DMS79 (cell line): ENCODE measurements at regions not wholly inside any gene's neighbourhood (a gene's known extent, or its start where the extent isn't known, plus 50 kb on each side); places are given as distances from the start of the nearest gene placed in this dataset.

Experiments used
- DNase-seq: peaks from one replicate; lab custom pipeline; 2025; lab: John Stamatoyannopoulos, UW

DNA sequence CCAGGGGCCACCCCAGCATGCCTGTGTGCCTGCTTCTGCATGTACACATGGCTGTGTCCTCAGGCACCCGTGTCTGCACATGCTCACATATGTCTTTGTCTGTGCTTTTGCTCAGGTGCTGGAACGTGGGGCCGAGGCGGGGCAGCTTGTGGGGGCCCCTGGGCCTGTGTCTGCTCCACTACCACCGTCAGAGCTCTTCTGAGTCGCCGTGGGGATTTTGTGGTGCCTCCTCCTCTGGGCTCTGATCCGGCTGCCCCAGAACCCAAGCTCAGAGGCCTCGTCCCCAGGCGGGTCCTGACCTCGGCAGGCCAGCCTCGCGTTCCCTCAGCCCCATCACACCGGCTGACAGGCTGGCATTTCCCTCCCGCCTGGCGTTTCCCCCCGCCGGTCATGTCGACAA lies 104.6 kb upstream of the ACTRT2 start:
- DNase-seq = no peak

DNA sequence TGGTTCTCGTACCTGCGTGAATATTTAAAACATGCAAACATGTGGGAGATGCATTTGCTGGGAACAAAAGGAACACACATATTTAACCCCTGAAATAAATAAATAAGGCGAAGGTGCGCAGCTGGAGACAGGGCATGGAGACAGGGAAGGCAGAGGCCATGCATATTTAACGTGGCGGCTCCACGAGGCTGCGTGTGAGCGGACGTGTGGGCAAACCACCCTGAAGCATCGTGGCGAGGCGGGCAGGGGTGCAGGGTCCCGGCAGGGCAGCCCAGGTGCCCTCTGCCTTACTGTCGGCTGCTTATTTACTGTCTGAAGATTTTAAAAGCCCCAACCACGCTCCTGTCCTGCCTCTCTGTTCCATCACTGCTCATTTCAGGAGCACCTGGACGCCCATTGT lies 104.0 kb upstream of the ACTRT2 start:
- DNase-seq = no peak

DNA sequence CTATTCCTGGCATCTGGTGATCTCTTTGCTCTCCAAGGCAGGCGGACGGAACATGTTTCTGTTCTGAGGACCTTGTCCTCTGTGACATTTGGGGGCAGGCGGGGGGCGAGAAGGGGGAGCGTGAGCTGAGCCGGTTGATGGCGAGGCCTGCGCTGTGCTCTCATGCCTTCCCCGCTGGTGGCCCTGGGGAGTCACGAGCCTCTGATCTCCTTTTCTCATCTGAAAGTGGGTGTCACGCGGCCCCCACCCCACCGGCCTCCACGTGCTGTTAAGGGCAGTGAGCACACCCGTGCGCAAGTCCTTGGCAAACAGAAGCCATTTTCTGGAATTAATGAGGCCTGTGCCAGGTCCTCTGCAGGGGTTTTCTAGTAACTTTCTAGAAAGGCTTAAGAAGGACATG lies 102.8 kb upstream of the ACTRT2 start:
- no peak for DNase-seq

GRCh38 chr1:2919841-2920240 lies 101.4 kb upstream of the ACTRT2 start:
- DNase-seq = no peak

GRCh38 chr1:2920421-2921015 lies 100.7 kb upstream of the ACTRT2 start:
- no peak for DNase-seq

- DNase-seq = no peak
Measured at GRCh38 chr1:2921970-2922686, 99.1 kb upstream of the ACTRT2 start.

DNA sequence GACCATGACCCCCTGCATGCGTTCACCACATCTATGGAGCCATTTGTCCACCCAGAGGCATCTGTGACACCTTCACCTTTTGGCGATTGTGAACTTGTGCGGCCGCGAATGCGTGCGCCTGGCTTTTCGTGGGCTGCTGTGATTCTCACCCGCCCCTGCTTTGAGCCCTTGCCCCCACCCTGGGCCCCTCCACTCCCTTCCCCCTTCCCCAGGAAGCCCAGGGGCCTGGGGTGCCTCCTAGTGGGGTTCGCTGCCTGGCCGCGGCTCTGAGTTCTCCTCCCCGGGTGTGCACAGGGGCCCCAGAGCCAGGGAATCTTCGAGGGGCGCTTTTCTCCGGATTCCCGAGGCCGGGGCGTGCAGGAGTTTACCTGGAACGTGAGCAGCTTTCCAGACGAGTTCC lies 97.9 kb upstream of the ACTRT2 start:
- DNase-seq = no peak

DNA sequence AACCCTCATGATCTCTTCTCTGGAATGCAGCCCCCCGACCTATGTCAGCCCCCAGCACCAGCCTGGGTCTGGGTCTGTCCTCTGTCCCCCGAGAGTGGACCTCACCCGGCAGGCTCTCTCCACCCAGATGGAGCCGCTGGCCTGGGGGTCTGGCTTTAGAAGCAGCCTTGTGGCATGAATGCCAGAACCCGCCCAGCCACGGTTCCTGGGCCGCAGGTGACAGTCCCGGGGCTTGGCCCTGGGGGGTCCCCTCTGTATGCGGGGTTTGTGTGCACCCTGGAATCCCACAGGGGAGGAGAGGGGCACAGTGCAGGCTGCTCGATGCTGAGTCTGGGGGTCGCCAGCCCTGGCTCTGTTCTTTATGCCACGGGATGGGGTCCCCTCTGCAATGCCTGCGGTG lies 96.0 kb upstream of the ACTRT2 start:
- DNase-seq = no peak

GRCh38 chr1:2925918-2926317 lies 95.3 kb upstream of the ACTRT2 start:
- DNase-seq = no peak

DNA sequence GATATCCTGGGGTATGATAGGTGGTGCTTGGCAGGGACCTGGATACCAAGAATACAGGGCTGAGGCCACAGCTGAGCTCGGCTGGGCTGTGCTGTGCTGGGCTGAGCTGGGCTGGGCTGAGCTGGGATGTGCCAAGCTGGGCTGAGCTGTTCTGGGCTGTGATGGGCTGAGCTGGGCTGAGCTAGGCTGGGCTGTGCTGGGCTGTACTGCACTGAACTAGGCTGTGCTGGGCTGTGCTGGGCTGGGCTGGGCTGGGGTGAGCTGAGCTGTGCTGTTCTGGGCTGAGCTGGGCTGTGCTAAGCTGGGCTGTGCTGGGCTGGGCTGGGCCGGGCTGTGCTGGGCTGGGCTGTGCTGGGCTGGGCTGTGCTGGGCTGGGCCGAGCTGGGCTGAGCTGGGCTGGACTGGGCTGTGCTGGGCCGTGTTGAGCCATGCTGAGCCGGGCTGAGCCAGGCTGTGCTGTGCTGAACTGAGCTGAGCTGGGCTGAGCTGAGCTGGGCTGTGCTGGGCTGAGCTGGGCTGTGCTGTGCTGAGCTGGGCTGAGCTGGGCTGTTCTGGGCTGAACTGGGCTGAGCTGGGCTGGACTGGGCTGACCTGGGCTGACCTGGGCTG lies 94.7 kb upstream of the ACTRT2 start:
- no peak for DNase-seq

DNA sequence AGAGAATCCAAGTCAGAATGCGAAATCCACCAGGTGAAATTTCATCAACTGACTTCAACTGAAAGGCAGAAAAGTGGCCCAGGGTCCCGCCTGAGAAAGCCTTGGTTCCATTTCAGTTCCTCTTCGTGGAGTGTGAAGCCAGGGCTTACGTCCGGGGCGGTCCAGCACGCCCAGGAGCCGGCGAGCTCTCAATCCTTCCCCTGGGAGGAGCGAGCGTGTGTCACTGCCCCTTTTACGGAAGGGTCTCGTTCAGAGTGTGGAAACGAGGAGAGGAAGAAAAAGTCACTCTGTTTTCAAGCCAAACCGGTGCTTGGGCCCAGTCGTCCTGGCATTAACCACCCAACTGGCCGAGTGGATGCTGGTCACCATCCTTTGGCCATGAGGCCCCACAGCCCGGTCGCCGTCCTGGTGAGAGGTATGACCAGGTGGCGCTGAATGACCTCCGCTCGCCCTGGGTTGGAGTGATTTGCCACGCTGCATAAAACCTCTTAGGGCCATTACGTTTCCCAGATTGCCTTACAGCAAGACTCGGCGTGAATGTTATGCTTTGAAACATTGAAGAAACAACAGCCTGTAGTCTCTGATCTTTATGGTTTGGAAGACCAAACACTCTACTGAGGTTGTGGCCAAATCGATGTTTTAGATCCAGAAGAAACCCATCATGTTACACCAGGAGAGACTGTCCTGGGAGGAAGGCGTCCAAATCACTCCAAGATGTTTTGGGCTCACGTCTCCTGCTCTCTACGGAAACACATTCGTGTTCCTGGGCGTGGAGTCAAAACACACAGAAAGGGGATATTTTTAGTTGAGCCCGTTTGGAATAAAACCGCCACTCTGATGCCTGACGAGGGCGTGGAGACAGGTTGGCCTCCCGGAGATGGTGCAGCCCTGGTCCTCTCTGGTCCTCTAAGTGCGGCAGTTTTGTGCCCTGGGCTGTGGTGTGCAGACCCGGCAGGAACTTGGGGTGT lies 93.6 kb upstream of the ACTRT2 start:
- DNase-seq = no peak

- no peak for DNase-seq
Measured at GRCh38 chr1:2928366-2929325, 92.6 kb upstream of the ACTRT2 start.

DNA sequence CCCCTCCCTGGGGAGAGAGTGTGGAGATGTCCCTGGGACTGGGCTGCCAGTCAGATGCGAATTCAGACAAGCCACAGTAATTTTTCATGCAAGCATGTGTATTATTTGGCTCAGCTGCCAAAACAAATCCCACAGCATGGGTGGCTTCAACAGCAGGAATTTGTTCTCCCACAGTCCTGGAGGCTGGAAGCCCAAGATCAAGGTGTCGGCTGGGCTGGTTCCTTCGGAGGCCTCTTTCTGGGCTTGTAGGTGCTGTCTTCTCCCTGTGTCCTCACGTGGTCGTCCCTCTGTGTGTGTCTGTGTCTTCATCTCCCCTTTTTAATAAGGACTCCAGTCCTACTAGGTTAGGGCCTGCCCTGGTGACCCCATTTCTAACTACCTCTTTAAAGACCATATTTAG lies 91.9 kb upstream of the ACTRT2 start:
- no peak for DNase-seq

DNA sequence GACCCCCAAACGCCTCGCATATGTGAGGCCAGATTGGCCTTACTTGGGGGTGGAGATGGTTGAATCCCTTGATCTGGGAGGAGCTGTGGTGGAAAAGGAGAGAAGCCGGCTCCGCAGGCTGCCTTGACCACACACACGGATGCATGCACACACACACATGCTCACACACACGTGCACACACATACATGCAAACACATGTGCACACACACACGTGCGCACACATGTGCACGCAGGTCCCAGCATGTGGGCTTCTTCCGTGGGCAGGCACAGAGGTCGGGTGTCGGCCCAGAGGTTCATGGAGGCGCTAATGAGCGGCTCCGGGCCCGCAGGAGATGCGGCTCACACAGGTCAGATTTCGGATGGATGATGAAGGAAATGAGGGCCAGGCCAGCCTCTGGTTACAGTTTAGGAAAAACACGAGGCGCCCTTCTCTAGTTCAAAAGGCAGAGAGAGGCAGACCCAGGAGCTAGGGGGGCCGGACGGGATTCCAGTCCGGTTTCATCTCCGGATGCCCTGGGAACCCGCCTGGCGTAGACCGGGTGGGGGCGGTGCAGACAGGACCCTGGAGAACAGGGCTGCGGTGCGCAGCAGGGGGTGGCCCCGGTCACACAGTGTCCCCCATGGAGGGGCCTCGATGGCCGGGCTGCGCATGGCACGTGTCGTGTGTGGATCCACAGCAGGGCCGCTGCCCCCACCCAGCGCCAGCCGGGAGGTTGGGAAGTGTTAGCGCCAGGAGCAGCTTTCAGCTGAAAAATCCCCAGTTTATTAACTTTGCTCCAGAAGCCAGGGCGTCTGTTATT lies 91.1 kb upstream of the ACTRT2 start:
- DNase-seq = no peak

- no peak for DNase-seq
Measured at GRCh38 chr1:2930913-2931723, 90.1 kb upstream of the ACTRT2 start.

DNA sequence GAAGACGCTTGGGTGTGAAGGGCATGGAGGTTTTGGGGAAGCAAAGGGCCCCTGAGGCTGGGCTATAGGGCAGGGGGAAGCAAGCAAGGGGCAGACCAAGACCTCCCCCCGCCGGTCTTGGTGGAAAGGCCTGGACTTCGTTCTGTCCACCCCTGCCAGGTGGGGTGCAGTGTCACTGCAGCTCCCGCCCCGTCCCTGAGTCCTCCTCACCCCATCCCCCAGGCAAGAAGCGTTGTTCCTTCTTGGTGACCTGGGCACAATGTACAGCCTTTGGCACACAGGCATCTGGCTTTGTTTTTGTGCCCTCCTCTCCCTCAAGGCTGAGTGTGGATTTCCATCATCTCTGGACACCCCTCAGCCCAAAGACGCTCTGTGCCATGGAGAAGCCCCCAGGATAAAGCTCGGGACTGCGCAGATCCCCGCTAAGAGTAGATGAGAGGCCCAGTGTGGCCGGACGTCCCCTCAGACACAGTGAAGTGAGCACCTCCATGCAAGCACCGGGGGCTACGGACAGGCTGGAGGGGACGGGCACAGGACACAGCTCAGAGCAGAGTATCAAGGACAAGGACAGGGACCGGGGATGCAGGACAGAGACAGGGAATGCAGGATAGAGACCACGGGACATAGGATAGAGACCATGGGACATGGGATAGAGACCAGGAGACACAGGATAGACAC lies 89.4 kb upstream of the ACTRT2 start:
- DNase-seq = no peak

GRCh38 chr1:2932671-2933350 lies 88.5 kb upstream of the ACTRT2 start:
- no peak for DNase-seq

DNA sequence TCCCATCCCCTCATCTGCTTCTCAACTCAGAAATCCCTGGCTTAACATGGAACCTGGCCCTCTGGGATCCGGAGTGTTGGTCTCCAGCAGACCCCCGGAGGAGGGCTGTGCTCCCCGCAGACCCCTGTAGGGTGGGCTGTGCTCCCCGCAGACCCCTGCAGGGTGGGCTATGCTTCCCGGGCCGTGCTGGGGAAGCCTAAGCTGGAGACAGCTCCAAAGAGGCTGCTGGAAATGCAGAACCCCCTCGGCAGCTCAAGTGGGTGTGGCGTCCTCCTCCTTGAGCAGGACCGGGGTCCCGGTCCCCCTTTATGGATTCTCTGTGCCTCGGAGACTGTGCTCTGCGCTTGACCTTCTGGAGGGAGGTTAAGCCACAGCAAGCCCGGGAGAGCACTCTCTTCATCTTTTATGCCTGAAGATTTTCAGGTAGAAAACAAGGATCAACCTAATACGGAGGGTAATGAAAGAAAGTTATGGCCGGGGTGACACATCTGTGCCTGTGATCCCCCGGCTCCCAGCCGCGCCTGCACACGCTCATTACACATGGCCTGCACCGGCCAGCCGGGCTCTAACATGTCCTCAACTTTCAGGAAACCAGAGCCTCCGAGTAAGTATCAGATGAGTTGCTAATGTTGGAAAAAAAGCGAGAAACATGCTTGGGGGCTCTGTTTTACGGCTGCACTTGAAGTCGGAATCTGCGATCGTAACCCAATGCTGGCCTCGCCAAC lies 87.7 kb upstream of the ACTRT2 start:
- DNase-seq = no peak
